BJ (cell line): ENCODE measurements at regions not wholly inside any gene's neighbourhood (a gene's known extent, or its start where the extent isn't known, plus 50 kb on each side); places are given as distances from the start of the nearest gene placed in this dataset.

Source experiments
- CTCF ChIA-PET: fragments of 350-600 bp; formaldehyde crosslinking; extraction: SDS; loops from one replicate; lab custom pipeline; 2021; ENCODE audit warnings: antibody characterized with exemption, inconsistent platforms; lab: Yijun Ruan, JAX
- POLR2A ChIA-PET: fragments of 300-600 bp; sonication (Branson Sonifier 250); formaldehyde crosslinking; extraction: SDS; loops from one replicate; lab custom pipeline; 2021; ENCODE audit warnings: antibody characterized with exemption; lab: Charles Lee
- DNase-seq: peaks from one replicate; pipeline ENCODE4 v3.0.0-alpha.2; 2011; ENCODE audit warnings: low read depth
- H3K27me3 ChIP-seq: 2 replicates; pipeline ENCODE4 v1.6.0; 2011; ENCODE audit warnings: low read length; ENCODE audit not compliant: control insufficient read depth, insufficient read depth
- H3K36me3 ChIP-seq: 2 replicates; pipeline ENCODE4 v1.5.1; 2011; ENCODE audit warnings: low read length; ENCODE audit not compliant: control insufficient read depth, insufficient read depth
- H3K4me3 ChIP-seq: 2 replicates; pipeline ENCODE4 v1.5.1; 2011; ENCODE audit warnings: low read depth, mild to moderate bottlenecking, control low read depth, low read length
- CTCF ChIP-seq: IDR thresholded peaks from 2 replicates; pipeline ENCODE4 v1.5.1; 2011; ENCODE audit warnings: low read depth, mild to moderate bottlenecking, control low read depth, inconsistent platforms, low read length, moderate library complexity; ENCODE audit not compliant: insufficient read depth

- no peak for TF ChIP-seq CTCF
- ChIA-PET POLR2A (no interaction called here), CTCF (no interaction called here)
- H3K27me3 ChIP-seq: no peaks in the 10 kb centered on the region
- no peak overlapping the region for H3K4me3 ChIP-seq
- H3K36me3 ChIP-seq: no peaks in the 10 kb centered on the region
- DNase-seq: no peak
Measured at GRCh38 chr2:8494151-8494550, 187.7 kb upstream of the ID2 start.

- POLR2A ChIA-PET: no interaction called here
- Histone ChIP-seq H3K36me3 (no peaks in the 10 kb centered on the region), H3K27me3 (no peaks in the 10 kb centered on the region), H3K4me3 (no peak overlapping the region)
- CTCF ChIA-PET: no interaction called here
- DNase-seq: no peak
- TF ChIP-seq CTCF: no peak
Measured at GRCh38 chr2:8494589-8494988, 187.3 kb upstream of the ID2 start.

GRCh38 chr2:8495189-8495989, 186.5 kb upstream of the ID2 start:
- ChIA-PET CTCF (interaction anchor here (0.7 kb wide), 1 partner anchor 46 kb away, joined by 3 read pairs; no protein-coding TSS in a partner anchor), POLR2A (no interaction called here)
- no peak for TF ChIP-seq CTCF
- Histone ChIP-seq H3K4me3 (no peak overlapping the region), H3K27me3 (no peaks in the 10 kb centered on the region), H3K36me3 (no peaks in the 10 kb centered on the region)
- DNase-seq: no peak

GRCh38 chr2:8496079-8496478, 185.8 kb upstream of the ID2 start:
- Histone ChIP-seq H3K27me3 (no peaks in the 10 kb centered on the region), H3K36me3 (no peaks in the 10 kb centered on the region), H3K4me3 (no peak overlapping the region)
- no peak for TF ChIP-seq CTCF
- ChIA-PET POLR2A (no interaction called here), CTCF (interaction anchor here (0.6 to 0.7 kb wide), 2 partner anchors 47 to 194 kb away, joined by 3 read pairs; no protein-coding TSS in a partner anchor)
- no peak for DNase-seq

GRCh38 chr2:8496617-8497016, 185.2 kb upstream of the ID2 start:
- ChIA-PET POLR2A (no interaction called here), CTCF (interaction anchor here (0.6 kb wide), 1 partner anchor 193 kb away, joined by 3 read pairs; no protein-coding TSS in a partner anchor)
- no peak for DNase-seq
- no peak overlapping the region for H3K4me3 ChIP-seq
- no peak for TF ChIP-seq CTCF
- H3K27me3 ChIP-seq: no peaks in the 10 kb centered on the region
- no peaks in the 10 kb centered on the region for H3K36me3 ChIP-seq
